Fibroblast of the conjunctiva (primary cell): ENCODE measurements at regions not wholly inside any gene's neighbourhood (a gene's known extent, or its start where the extent isn't known, plus 50 kb on each side); places are given as distances from the start of the nearest gene placed in this dataset.

ENCODE experiments used
- DNase-seq: peaks from one replicate; pipeline ENCODE4 v3.0.0-alpha.2; 2010; ENCODE audit warnings: low read depth

DNA sequence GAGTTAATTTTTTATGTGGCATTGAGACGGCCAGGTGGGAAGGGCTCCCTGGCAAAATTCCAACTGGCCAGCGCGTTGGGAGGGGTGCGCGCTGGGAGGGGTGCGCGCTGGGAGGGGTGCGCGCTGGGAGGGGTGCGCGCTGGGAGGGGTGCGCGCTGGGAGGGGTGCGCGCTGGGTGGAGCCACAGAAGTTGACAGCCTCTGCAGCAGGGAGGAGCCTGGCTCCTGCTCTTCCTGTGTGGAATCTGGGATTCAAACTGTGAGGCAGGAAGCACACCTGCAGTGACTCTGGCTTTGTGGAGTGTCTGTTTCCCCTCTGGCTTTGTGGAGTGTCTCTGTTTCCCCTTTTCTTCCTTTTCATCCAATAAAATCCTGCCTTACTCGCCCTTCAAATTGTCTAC is 147.9 kb upstream of the CBLN2 start:
- no peak for DNase-seq

DNA sequence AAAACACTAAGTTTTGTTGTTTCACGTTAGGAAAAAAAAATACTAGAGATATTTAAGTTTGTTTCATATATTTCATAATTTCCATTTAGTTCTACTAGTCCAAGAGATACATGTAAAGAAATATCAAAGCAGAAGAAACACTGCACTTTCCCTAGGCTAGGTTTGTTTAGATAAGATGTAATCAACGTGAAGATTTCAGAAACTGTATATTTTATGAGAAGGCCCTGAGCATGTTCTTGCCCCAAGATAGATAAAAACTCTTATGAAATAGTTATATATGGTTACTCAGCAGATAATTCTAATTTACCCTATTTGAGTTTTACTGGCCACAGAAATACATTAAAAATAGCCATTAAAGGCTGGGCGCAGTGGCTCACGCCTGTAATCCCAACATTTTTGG is 143.6 kb upstream of the CBLN2 start:
- no peak for DNase-seq

DNA sequence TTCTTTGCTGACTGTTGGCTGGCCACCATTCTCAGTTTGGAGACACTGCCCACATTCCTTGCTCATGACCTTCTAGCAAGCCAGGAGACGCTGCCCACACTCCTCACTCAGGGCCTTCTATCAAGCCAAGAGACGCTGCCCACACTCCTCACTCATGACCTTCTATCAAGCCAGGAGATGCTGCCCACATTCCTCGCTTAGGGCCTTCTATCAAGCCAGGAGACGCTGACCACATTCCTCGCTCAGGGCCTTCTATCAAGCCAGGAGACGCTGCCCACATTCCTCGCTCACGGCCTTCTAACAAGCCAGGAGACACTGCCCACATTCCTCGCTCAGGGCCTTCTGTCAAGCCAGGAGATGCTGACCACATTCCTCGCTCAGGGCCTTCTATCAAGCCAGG is 131.3 kb upstream of the CBLN2 start:
- DNase-seq, result no peak

DNA sequence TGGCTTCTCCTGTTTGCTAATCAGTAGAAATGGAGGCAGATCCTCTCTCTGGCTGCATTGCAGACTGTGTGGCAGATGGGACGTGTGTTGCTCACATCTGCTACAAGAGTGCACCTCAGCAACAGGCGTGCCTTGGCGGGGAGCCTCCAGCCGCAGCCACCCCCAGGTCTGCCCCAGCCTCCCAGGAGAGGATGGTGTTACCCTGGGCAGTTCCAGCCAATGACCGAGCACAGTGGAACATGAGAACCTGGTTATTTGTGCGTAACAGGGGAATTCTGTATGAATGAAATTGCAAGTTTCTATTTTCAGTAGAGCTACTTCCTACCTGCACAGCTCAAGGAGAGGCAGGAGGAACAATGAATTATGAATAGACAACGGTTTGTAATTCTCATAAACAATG is 130.6 kb upstream of the CBLN2 start:
- DNase-seq, result no peak

DNA sequence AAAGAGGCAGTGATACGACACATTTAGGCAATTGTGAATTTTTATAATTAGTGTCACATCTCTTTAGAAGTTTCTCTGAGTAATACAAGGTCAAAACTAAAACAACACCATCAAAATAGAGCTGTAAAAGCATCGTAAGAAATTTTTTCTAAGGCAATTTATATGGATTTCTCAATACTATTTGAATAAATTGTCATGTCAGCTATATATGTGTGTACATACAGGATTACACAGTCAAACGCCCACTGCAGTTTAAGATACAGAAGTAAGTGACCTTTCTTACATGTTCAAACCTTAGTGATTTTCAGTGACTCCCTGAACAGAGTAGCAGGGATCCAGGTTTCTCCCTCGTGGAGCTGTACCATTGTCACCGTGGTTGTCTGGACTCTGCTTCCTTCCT is 129.1 kb upstream of the CBLN2 start:
- no peak for DNase-seq

DNA sequence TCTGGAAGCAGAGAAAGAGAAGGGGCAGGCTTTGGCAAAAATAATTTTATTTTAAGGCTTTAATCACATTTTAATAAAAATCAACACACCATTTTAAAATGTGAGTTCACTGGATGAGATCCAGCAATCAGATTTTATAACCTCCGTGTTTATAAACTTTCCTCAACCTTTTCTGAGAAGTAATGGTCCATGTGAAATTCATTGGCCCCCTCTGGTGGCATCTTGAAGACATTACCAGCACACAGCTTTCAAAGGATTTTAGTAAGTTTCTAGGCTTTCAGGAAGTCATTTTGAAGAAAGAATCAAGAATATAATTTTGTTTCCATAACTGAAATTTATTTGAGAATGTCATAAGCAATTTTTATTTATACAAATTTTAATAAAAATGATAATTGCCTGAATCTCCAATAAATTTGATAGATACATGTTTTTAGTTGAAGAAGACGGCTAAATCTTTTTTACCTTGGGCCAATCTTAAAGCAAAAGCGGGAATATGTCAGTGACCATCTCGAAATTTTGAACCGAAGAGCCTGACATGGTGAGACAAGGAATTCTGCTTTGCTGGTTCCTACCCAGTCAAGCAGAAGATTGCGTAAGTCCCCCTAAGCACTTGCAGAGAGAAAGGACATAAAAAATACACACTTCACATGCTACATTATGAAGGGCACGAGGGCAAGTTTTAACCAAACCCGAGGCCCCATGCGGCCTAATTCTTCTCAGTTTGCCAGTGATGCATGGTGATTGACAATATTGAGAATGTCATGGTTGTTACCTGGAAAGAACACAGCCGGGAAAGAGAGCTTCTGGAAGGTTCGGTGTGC is 128.4 kb upstream of the CBLN2 start:
- DNase-seq, result peak; percentile 17

DNA sequence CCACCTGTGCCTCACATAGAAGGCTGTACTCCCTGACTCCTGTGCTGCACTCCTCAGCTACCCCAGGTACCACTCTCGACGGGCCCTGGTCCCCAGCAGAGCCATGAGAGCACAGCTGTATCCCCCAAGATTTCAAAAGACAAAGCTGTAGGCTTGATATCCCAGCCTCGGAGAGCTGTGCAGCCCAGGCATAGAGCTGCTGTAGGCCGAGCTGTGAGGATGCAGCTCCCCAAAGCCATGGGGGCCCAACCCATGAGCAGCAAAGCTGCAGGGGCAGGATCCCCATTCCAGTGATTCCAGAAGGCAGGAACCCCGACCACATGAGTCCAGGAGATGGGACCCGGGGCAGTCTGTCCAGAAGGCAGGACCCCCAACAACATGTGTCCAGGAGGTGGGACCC is 123.8 kb upstream of the CBLN2 start:
- DNase-seq, result no peak

DNA sequence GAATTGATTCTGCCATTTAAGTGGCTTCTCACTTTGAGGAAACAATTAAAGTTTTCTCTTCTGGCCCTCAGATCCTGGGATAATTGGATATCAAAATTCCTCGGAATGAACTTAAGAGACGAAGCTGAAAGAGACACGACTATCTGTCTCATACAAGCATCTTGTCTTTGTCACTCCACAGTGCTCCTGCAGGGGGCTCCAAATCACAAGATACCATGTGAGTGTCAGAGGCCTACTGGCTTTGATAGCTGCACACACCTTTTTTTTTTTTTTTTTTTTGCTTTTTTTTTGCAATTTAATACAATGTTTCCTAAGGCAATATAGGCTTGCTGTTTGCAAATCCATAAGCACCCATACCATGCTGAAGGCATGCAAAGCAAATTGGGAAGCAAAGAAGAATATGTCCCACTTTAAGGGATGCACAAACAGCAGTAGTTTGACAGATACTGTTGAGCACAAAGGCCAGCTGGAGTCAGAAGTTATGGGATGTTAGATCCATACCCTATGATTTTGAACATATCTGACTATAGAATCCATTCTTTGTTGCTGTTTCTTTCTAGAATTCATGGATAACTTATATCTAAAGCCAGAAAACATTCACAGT is 109.0 kb upstream of the CBLN2 start:
- peak; percentile 18 for DNase-seq

DNA sequence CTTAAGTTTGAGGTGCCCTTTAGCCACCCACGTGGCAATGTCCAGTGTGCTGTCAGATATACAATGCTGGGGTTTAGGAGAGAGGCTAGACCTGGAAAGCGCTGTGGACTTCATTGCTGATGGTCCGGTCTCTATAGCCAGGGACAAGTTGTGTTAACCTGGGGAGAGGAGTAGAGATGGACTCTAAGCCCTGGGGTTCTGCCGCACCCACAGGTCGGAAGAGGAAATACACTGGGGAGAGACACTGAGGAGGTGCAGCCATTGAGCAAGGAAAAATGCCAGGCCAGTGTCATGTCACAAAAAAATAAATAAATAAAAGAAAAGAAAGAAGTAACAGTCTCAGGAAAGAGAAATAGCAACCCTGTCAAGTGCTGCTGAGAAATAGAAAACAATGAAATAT is 106.9 kb upstream of the CBLN2 start:
- DNase-seq, result no peak

DNA sequence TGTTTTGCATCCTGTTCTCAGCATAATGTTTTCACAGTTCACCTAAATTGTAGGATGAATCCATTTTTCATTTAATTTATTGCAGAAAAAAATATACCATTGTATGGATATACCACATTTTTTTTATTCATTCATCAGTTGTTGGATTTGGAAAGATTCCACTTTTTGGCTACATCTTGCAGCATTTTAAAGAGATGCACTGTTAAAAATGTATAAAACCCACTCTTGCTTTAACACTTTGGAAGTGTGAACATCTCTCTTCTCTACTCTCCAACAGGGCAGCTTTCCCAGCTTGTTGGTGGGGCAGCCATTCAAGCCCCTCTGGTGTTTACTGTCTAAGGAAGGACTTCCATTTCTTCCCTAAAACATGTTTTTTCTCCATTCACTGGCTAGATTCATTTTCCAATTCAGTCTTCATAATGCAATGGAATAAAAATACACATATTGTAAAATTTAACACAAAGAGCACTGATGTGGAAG is 104.4 kb upstream of the CBLN2 start:
- DNase-seq, result no peak

DNA sequence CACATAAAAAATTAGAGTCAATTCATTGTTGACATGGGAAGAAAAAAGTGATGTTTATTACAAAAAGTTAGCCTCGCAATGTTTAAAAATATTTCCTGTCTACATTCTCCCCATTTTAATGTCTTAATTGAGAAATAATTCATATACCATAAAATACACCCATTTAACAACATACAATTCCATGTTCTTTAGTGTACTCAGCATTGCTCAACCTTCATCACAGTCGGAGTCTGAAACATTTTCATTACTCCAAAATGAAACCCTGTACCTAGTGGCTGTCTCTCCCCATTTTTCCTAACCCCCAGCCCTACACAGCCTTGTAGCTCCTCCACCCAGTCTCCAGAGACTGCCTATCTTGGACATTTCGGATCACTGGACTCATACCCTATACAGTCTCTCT is 103.9 kb upstream of the CBLN2 start:
- DNase-seq, result no peak

DNA sequence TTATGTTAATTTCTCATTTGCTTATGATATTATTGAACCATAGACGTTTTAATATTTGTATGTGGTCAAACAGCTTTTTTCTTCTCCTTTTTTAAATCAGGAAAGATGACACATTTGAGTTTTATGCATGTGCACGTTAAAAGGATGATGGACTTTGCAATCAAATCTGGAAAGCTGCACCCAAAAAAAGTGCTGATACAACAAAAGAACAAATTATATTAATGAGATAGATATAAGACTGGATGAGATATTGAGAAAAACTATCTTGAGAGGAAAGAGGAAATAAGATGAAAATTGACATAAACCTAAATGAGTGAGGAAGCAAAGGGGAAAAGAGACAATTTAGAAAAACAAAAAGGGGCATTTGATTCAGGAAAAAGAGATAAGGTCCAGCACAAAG is 96.4 kb upstream of the CBLN2 start:
- no peak for DNase-seq

DNA sequence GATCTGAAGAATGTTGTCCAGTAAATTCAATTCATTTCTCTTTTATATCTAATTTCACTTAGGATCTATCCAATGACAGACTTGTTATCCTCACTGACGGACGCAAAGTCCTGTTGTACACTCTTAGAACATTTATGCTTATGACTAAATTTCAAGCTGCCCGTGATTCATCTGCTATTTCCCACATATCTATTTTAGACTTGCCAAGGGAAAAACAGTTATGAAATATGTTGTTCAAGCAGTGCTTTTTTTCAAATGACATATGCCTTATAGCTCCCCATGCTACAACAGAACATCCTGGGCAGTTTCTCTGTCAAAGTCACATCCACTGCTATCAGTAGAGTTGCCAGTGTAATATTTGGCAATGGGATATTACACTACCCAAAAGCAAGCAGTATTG is 94.2 kb upstream of the CBLN2 start:
- no peak for DNase-seq

DNA sequence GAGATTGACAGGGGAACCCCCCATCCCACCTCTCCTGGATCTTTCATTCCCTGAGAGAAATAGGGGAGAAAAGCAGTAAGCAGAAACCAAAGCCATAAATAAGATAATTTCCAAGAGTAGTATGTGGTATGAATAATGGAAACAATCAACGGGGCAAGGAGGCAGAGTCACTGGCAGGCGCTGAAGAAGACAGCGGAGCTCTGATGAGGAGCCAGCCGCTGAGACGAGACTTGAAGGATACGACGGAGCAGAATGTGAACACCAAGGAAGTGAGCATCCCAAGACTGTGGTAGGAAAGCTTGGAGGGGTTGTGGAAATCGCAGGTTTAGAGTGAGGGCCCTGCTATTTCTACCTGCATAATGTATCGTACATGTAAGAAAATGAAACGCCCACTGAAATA is 93.6 kb upstream of the CBLN2 start:
- DNase-seq, result no peak

DNA sequence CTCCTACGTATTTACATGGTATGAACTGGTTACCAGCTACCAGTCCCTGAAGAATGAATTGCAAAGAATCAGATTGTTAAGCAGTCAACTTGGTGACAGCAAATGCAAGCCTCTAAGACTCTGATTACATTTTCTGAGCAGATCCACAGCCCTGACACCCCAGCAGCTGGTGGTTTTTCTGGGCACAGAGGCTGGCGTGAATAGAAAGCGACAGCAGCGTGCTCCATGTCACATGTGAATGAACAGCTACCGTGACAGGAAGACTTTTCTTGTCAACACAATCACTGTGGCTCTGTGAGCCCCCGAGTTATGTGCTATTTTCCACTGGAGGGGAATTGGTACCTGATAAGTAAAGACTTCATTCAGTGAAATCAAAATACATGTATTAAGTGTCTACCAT is 93.2 kb upstream of the CBLN2 start:
- no peak for DNase-seq

DNA sequence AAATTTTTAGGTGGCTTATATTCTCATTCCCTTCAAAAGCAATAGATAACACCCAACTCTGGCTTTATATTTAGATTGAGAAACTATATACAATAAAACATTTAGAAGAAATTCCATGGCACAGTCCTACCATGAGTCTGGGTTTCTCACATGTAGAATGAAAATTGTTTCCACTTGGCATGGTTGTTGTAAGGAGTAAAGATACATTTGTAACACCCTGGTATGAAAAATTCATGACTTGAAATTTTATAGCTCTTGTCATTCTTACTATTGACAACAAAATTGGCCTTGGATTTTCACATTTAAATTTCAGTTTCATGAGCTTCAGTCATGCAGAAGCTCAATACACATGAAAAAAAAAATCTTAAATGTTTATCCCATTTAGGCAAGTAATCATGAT is 92.5 kb upstream of the CBLN2 start:
- DNase-seq, result no peak

DNA sequence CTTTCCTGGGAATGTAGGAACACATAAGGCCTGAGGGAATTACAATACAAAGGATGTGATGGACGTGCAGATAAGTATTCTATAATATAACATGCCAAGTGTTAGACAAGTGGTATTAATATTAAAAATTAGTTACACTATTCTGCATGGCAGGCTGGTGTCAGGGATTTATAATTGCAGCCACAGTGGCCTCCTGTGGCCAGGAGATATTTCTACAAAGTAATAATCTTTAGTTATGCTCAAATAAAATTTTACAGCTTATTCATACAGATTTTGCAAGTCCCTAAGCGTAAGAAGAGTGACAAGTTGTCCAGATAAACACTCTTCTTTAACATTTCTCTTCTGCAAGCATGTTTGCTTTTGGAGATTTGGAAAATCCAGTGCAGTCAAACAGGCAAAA is 90.4 kb upstream of the CBLN2 start:
- no peak for DNase-seq

DNA sequence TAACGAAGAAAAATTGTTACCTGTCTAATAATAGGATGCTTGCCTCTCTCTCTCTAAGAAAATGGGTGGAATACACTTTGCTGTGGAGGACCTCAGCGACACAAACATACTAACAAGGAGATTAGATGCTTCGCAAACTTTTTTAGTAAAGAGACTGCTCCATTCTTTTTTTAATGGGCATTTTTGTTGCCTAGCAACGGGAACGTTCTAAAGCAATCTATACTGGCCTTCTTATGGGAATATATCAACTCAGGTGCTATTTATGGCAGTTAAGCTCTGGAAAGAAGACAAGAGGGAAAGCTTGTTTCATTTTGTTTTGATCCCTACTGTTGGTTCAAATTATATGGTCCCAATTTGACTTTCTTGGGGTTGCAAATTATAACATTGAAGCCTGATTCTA is 86.8 kb upstream of the CBLN2 start:
- DNase-seq, result no peak

DNA sequence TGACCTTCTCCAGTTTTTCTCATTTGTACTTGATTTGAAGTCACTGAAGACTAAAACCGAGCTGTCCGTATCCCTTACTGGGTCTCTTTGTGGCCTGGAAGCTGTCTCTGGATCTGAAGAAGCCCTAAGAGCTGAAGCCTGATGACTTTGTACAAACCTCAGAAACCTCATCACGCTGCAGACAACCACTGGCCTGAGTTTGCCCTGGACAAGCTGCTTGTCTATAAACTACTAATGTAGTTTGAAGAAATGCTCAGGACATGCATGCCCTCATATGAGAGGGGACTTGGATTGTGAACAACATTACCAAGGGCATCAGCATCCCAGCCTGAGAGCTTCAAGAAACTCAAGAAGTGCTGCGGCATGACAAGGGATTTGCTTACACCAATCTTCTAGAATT is 79.3 kb upstream of the CBLN2 start:
- no peak for DNase-seq

DNA sequence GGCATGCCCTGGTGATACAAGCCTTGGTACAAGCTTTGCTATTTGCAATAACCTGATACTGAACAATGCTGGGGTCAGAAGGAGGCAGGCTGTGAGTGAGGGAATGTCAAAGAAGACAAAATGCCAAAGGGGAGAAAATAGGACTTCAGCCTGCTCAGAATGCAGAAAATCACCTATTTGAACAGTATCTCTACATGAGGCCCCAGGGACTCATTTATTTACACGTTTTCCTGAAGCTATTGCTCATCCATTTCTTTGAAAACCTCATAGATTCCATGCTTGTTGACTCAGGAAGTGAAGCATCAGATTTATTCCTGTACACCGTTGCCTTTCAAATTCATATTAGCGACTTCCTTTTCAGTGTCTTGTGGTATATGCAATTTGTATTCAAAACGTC is 69.4 kb upstream of the CBLN2 start:
- no peak for DNase-seq

DNA sequence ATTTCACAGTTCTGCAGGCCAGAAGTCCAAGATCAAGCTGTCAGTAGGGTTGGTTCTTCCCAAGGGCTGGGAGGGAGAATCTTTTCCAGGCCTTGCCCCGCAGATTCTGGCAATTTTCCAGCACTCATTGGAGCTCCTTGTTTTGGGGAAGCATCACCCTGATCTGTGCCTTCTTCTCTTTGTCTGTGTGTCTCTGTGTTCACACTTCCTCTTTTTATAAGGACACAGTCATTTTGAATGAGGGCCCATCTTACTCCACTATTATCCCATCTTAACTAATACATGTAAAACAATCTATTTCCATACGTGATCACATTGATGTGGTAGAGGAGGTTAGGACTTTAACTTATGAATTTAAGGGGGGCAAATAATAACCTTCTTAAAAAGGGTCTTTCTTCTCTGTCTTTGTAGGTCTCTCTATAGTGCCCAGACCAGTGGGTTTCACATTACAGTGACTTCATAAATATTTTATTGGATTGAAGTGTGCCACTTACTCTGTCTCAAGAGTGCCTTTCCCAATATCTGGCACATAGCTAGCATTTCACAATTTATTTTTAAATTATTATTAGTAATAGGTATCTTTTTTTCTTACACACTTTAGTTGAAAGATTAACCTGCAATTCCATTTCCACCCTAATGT is 68.9 kb upstream of the CBLN2 start:
- no peak for DNase-seq

DNA sequence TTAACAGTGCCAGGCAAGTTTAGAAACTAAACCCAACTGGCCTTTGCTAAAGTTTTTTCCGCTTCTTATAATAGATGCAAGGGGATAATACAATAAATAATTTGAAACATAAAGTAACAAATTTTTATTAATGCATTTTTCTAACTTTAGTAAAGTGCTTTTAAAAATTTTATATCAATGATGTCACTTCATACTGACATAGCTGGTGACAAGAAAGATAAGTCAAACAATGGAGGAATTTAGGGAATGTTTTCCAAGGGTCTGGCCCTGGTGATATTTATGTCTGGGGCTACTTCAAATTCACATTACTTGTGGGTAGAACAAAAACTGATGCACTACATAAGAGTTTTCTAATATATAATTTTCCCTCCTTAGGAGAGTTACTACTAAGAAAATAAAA is 61.2 kb upstream of the CBLN2 start:
- DNase-seq, result no peak

DNA sequence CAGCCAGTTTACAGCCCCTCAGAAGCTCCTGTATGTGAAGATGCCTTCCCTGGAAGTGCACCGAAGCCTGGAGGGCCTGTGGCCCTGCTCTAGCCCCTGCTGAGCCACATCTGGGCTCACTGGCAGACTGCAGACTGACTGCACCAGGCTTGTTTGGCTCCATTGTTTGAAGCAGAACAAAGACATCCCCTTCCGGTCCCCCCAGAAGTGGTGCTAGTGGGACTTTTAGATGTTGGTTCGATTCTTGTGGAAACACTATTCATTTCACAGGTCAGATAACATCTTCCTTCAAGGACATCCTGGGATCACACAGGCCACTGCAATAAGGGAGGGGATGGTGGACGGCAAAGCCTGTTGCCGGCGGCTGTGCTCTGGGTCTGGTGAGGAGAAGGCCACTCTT is 57.8 kb upstream of the CBLN2 start:
- no peak for DNase-seq

DNA sequence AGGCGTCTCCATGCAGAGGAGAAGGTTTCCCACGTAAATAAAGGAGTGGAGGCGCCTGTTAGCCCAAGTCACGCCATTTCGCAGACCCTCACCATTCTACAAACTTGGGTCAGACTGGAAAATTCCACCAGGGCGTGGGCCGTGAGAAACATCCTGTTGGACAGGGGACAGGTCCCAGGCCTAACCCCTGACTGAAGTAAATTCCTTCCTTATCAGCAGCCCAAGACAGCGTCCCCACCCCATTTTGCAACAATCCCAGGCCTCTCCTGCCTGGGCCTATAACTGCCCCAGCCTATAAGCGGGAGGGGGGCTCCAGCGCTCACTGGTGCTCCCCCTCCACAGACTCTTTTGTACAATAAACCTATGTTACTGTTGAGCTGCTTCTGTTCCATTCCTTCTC is 57.3 kb upstream of the CBLN2 start:
- no peak for DNase-seq
